ENCODE measurements at regions not wholly inside any gene's neighbourhood (a gene's known extent, or its start where the extent isn't known, plus 50 kb on each side); places are given as distances from the start of the nearest gene placed in this dataset.
A peak's percentile ranks its signal among the peaks of the same experiment; 100 is the strongest.

DNA sequence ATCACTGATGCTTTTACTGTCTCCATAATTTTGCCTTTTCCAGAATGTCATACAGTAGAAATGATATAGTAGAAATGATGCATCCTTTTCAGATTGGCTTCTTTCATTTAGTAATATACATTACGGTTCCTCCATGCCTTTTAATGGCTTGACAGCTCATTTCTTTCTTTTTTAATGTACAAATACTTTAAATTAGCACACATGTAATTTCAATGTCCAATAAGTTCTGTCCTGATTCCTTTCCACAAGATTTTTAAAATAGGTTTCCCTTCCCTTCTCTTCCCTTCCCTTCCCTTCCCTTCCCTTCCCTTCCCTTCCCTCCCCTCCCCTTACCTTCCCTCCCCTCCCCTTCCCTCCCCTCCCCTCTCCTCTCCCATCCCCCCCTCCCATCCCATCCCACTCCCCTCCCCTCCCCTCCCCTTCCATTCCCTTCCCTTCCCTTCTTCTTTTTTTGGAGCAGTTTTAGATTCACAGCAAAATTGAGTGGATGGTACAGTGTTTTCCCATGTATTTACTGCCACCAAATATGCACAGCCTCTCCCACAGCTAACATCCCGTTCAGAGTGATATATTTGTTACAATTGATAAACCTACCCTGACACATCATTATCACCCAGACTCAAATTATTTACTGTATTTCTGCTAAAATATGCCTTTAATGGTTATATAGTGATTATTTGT, 398.8 kb downstream of the RNF144B start:
- no peak for DNase-seq

- no peak for DNase-seq
These were observed 405.7 kb downstream of the RNF144B start for GRCh38 chr6:18792866-18793265.

GRCh38 chr6:18795726-18796125, 408.6 kb downstream of the RNF144B start:
- no peak for DNase-seq

- DNase-seq: no peak
These were observed 433.6 kb downstream of the RNF144B start for GRCh38 chr6:18820725-18821124.

DNA sequence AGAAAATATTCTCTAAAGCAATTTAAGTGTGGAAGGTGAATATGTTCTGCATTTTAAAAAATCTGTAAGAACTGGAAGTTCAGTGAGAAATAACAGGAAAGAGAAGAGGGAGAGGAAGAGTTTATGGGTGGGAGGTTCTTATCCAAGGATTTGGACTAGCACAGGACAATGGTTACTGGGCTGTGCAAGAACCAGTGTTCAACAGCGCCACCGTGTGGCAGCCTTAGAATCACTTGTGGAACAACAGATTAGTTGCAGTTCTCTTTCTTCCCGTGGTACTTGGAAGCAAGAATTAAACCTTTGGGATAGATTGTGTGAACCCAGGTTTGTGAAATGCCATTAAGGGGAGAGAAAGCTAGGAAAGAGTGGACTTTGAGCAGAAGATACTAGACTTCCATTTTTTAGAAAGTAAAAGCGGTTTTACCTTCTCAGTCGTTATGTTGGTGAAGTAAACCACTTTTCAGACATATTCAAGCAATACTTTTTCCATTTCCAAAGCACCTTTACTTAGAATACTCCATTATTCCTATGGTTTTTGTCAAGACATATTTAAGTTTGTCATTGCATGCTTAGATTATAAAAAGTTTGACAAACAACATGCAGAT, 436.7 kb downstream of the RNF144B start:
- peak; percentile 7 for DNase-seq

GRCh38 chr6:18829272-18829870, 442.2 kb downstream of the RNF144B start:
- no peak for DNase-seq

GRCh38 chr6:18835976-18836375, 448.8 kb downstream of the RNF144B start:
- no peak for DNase-seq

- no peak for DNase-seq
These were observed 449.9 kb downstream of the RNF144B start for GRCh38 chr6:18837013-18837412.

DNA sequence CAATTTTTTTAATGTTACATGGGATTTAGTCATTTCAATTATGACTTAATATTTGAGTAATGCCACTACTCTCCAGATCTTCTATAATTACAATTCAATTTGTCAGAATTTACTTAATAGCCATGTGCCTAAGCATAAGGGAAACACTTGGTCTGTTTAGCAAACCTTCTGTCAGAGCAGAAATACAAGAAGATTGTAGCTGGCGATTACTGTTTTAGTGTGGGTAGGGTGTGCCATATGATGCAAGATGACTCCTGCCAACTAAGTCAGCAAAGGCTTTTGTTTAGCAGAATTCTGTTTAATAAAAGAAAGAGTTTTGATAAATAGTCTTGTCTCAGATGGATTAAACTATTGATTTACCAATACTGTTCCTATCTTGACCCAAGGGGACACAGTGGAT, 455.4 kb downstream of the RNF144B start:
- no peak for DNase-seq

- DNase-seq: no peak
These were observed 458.7 kb downstream of the RNF144B start for GRCh38 chr6:18845896-18846295.

- no peak for DNase-seq
These were observed 459.2 kb downstream of the RNF144B start for GRCh38 chr6:18846327-18846726.

- no peak for DNase-seq
These were observed 474.1 kb downstream of the RNF144B start for GRCh38 chr6:18861204-18861603.

GRCh38 chr6:18883268-18883667, 496.1 kb downstream of the RNF144B start:
- no peak for DNase-seq

GRCh38 chr6:18883851-18884250, 496.7 kb downstream of the RNF144B start:
- no peak for DNase-seq

DNA sequence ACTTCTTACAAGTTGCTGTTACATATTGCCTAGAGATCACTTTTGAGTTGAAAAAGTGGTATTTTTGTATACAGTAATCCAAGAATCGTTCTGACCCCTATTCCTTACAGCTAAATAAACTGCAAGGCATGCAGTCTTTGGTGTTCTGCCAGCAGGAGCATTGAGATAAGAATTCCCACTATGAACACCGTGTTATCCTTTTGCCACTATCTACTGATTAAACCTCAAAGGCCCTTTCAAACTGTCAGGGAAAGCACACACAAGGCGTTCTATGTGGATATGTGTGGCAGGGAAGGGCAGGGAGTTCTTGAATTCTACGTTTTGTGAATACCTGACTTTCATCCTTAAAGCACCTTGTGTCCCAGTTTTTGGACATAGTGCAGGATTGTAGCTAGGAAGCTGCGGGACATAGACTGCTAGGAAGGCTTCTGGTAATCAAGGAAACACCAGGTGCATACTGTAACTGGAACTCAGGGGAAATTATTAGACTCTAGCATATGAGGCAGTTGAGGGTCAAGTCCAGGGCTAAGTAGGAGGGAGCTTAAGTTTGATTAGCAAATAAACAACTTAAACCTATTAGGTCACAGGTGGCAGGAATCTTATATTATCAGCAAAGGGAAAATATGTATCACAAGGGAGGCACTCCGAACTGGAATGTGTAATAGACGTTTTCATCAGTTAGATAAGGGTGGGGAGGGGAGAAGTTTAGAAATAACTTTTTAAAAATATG, 506.6 kb downstream of the RNF144B start:
- DNase-seq: no peak

DNA sequence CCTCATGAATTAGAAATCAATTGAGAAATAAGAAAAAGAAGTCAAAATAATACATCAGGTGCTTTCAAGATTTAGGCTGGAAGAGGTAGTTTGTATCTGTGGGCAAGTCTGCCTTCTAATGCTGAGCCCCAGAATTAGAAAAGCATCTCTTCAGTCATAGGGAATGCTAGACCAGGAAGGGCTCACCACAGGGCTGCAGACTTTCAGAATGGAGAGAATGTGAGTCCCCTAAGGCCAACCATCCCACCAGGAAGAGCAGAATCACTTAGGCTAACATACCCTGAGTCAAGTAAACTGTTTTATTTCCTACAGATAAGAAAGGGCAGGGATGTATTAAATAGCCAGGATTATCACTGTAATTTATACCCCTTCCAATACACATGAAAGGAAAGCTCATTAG, 510.2 kb downstream of the RNF144B start:
- no peak for DNase-seq

DNA sequence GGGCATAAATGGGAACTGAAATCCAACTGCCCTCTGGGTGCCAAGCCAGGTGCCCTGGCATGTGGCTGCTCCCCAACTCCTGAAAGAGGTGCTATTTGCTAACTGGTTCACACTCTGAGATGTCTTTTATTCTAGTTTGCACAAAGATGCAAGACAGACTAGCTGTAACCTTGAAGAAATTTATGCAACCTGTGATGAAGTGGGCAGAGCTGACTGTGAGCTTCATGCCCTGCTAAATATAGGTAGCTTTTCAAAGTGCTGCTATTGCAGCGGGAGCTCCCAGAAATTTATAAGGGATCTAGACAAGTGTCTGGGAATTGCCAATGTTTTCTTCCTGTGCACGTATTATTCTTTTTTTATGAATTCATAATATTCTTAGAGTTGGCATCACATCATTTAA, 517.5 kb downstream of the RNF144B start:
- DNase-seq: no peak

DNA sequence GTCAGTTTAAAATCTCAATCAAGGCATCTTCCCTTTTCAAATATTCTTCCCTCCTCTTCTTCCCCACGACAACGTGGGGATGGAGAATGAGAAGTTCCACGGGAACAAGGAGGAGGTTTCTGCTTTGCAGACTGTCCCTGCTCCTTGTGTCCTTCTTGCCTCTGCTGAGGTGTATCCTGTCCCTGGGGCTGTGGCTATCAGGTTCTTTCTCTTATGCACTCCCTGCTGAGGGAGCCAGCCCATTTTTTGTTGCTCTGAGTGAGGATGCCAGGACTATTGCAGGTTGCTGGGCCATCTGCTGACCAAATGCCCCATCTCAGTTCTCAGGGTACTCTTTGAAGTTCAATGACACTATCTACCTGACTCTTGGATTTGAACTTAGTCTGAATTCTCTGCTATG, 533.6 kb downstream of the RNF144B start:
- DNase-seq: no peak

GRCh38 chr6:18931086-18931485, 543.9 kb downstream of the RNF144B start:
- no peak for DNase-seq

DNA sequence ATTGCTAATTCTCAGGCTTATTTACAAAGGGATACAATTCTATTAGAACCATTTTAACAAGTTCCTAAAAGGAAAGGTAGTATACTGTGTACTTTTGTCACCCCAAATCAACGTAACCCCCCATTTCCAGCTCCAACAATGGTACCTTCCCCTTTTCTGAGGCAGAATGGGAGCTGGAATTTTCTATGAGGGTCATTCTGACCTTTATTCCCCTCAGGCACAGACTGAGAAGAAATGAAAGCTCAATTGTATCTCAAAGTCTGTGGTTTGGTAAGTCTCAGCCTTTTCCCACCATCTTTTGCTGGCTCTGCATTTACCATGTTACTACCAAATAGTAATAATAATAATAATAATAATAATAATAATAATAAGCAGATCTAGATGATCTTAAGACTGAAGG, 571.0 kb downstream of the RNF144B start:
- DNase-seq: no peak

- no peak for DNase-seq
These were observed 574.4 kb downstream of the RNF144B start for GRCh38 chr6:18961566-18961965.

DNA sequence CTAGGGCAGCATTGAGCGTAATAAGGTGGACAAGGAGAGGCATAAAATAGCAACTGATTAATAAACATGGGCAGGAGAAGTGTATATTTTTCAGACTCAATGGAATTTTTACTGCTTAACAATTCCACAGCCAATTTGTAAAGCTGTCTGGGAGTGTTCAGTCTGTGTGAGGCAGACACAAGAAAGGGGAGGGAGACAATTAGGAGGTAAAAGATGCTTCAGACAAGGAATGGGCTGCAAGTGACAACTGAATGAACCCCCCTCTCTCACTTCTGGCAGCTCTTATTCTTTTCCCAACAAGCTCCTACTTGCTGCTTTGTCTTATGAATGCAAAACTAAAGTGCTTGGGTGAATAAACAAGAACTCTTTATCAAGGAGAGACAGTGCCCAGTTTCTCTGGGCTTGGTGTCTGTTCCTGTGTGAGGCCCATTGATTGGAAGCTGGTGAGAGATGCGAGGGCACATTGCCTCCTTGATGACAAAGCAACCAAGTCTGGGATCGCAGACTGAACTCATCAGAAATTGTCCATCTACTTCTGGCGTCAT, 575.3 kb downstream of the RNF144B start:
- no peak for DNase-seq

GRCh38 chr6:18963439-18963838, 576.3 kb downstream of the RNF144B start:
- DNase-seq: no peak

DNA sequence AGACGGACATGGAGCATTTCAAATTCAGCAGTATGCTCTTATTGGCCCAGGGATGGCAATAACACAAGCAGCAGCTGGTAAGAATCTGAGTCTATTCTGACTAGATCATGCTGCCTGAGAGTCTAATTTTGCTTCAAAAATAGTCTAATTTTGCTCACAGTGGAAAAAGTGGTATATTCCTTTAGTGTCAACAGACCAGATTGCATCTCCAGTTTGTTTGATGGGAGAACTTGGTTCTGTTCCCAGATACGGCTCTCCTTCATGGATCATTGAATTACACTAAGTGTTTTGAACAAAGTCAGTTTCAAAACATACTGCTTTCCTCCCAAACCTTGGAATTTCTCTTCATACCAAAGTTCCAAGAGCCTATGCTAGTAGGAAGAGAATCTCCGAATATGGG, 586.1 kb downstream of the RNF144B start:
- DNase-seq: no peak
